ENCODE measurements at regions not wholly inside any gene's neighbourhood (a gene's known extent, or its start where the extent isn't known, plus 50 kb on each side); places are given as distances from the start of the nearest gene placed in this dataset.
A peak's percentile ranks its signal among the peaks of the same experiment; 100 is the strongest.

- TF ChIP-seq CC2D1A (CRISPR knock-in tag; IDR thresholded peaks at IDR 0.05) (no peak), NCOA1 (CRISPR knock-in tag; IDR thresholded peaks at IDR 0.05) (no peak), SP4 (CRISPR knock-in tag; IDR thresholded peaks at IDR 0.05) (no peak), ZNF180 (CRISPR knock-in tag; IDR thresholded peaks at IDR 0.05; ENCODE audit: borderline replicate concordance, low read depth) (no peak), ZNF44 (CRISPR knock-in tag; IDR thresholded peaks at IDR 0.05) (no peak), ZMAT5 (CRISPR knock-in tag; IDR thresholded peaks at IDR 0.05; ENCODE audit: borderline replicate concordance, low read depth) (no peak), ZNF878 (CRISPR knock-in tag; IDR thresholded peaks at IDR 0.05) (no peak), ZNF10 (CRISPR knock-in tag; IDR thresholded peaks at IDR 0.05; ENCODE audit: borderline replicate concordance, low read depth) (no peak), FOXO1 (CRISPR knock-in tag; IDR thresholded peaks at IDR 0.05) (no peak), ZNF136 (CRISPR knock-in tag; IDR thresholded peaks at IDR 0.05; ENCODE audit: low read depth) (no peak), ZNF335 (CRISPR knock-in tag; IDR thresholded peaks at IDR 0.05) (no peak), RAD21 (CRISPR knock-in tag; IDR thresholded peaks at IDR 0.05) (peak; percentile 64), FOXC1 (CRISPR knock-in tag; IDR thresholded peaks at IDR 0.05; ENCODE audit: borderline replicate concordance) (no peak), CEBPG (CRISPR knock-in tag; IDR thresholded peaks at IDR 0.05) (no peak), FUBP1 (CRISPR knock-in tag; IDR thresholded peaks at IDR 0.05; ENCODE audit: borderline replicate concordance) (no peak), ARID5B (CRISPR knock-in tag; IDR thresholded peaks at IDR 0.05) (0 out of 2 replicates have a peak, but pooled peaks have one; percentile 8), ZSCAN25 (CRISPR knock-in tag; IDR thresholded peaks at IDR 0.05) (no peak), CTCF (CRISPR knock-in tag; IDR thresholded peaks at IDR 0.05) (peak; percentile 82), ZNF616 (CRISPR knock-in tag; IDR thresholded peaks at IDR 0.05; ENCODE audit: low read depth) (no peak), TCF7 (IDR thresholded peaks at IDR 0.05; ENCODE audit: low read depth) (no peak), SETDB1 (CRISPR knock-in tag; IDR thresholded peaks at IDR 0.05; ENCODE audit: borderline replicate concordance) (no peak), THAP11 (CRISPR knock-in tag; IDR thresholded peaks at IDR 0.05) (0 out of 2 replicates have a peak, but pooled peaks have one; percentile 25), CREB3 (CRISPR knock-in tag; IDR thresholded peaks at IDR 0.05) (no peak)
These were observed 51.3 kb upstream of the NFKB1 start (continued) for GRCh38 chr4:102449751-102450352.

All from HepG2 (cell line).